GM20000 (cell line): ENCODE measurements at regions not wholly inside any gene's neighbourhood (a gene's known extent, or its start where the extent isn't known, plus 50 kb on each side); places are given as distances from the start of the nearest gene placed in this dataset.

Experiments used
- DNase-seq: peaks from one replicate; pipeline ENCODE4 v3.0.0; 2012; ENCODE audit warnings: low spot score
- TF ChIP-seq, protein P1 (sequence below): IDR thresholded peaks from 2 replicates; pipeline ENCODE4 v1.5.1; 2012; ENCODE audit warnings: mild to moderate bottlenecking, control low read depth; ENCODE audit errors: extremely low read depth, missing control alignments

DNA sequence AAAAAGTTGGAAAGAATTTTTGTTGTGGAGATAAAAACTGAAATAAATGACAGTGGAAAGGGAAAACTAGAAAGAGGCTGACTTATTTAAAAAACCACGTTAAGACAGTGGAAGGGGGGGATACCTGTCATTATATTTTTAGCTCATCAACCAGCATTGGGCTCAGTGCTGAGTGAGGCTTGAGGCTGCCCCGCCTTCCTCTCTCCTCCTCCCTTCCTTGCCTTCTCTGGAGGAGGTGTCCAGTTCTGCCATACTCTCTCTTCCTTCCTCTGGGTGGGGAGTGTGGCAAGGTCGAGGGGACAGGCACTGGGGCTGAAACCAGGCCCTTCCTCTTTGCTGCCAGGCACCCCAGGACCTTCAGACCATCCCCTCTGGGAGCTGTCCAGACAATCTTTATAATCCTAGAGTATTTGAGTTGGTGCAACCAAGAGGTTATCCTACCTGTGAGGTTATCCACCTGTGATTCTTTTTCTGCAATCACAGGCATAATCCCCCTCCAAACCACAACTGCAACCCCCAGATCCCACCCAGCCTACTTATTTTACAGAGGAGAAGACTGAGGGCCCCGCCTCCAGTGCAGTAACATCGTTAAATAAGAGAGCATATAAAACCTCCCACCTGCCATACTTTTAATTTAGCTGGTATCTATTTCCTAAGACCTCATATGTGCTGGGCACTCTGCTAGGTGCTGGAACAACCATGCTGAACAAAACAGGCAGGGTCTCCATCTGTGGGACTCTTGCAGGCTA is 578.5 kb downstream of the BUD13 start:
- DNase-seq: no peak
- TF ChIP-seq, protein P1, sequence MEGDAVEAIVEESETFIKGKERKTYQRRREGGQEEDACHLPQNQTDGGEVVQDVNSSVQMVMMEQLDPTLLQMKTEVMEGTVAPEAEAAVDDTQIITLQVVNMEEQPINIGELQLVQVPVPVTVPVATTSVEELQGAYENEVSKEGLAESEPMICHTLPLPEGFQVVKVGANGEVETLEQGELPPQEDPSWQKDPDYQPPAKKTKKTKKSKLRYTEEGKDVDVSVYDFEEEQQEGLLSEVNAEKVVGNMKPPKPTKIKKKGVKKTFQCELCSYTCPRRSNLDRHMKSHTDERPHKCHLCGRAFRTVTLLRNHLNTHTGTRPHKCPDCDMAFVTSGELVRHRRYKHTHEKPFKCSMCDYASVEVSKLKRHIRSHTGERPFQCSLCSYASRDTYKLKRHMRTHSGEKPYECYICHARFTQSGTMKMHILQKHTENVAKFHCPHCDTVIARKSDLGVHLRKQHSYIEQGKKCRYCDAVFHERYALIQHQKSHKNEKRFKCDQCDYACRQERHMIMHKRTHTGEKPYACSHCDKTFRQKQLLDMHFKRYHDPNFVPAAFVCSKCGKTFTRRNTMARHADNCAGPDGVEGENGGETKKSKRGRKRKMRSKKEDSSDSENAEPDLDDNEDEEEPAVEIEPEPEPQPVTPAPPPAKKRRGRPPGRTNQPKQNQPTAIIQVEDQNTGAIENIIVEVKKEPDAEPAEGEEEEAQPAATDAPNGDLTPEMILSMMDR: no peak

DNA sequence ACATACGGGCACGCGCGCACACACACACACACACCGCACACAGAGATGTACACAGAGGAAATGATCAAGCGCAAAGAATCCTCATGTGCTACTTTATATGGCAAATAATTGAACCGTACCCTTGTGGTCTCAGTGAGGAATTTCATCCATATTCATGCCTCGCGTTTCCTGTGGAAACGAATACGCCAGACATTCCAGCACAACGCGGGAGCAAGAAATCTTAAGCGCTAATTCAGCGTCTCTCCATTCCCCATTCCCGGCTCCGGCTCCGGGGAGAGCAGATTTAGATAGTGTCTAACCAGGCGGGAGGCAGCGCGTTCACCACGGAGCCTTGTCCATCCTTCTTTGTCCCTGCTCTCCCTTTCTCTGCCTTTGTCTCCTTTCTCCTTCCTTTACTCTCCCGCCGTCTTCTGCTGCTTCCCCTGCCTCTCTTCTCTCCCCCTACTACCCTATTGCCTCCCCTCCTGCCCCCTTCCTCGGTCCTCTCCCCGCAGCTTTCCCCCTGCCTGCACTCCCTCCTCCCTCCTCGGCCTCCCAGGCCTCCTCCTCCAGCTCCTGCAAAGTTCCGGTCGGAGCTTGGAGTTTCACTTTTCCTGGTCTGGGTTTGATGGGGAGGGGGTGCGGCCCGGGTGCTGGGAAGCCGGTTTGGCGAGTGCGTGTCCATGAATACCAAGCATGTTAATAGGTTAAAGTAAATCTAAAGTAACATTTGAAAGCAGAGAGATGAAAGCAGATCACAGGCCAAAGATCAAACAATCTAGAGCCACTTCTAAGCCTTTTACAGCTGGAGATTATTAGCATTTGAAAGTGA is 579.3 kb downstream of the BUD13 start:
- no peak for DNase-seq
- TF ChIP-seq, protein P1: no peak

DNA sequence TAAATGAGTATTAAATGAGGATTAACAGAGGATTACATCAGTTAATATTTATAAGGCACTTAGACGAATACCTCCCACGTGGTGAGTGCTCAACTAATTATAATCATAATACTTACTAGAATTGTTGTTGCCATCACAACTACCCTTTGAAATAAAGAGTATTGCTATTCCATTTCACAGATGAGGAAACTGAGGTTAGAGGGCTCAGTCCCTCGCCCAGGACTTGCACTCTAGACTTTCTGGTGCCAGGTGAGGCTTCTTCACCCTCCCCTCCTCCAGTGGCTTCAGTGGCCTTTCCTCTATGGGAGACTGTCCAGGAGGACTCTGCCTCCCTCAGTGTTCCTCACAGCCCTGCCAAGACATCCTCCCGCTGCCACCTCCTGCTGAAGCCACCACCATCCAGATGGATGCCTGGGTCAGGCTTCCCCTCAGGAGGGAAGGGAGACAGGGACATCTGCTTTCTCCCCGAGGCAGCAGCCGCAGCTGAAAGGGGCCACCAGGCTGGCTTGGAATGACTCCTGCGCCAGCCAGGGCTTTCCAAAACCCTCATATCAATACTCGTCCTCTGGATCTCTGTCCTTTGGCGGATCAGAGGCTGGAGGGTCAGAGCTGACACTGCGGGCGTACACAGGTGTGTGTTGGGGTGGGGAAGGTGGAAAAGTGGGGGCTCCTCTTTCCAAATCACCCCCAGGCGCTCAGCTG is 580.1 kb downstream of the BUD13 start:
- TF ChIP-seq, protein P1: no peak
- no peak for DNase-seq

DNA sequence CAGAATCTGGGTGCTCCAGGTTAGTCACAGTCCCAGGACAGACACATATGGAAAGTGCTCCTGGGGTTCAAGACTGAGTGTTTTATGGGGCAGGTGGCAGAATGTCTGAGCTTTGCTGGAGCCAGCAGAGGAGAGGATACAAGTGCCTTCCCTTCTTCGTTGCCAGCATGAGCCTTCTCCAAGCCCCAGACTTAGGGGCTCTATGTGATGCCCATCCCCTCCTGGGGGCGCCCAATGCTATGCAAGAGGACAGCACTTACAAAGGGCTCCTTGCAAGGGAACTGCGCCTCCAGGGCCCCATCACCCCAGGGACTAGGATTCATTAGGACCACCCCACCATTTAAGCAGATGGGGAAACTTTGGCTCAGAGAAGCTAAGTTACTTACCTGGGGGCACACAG is 581.9 kb downstream of the BUD13 start:
- no peak for DNase-seq
- TF ChIP-seq, protein P1: no peak

DNA sequence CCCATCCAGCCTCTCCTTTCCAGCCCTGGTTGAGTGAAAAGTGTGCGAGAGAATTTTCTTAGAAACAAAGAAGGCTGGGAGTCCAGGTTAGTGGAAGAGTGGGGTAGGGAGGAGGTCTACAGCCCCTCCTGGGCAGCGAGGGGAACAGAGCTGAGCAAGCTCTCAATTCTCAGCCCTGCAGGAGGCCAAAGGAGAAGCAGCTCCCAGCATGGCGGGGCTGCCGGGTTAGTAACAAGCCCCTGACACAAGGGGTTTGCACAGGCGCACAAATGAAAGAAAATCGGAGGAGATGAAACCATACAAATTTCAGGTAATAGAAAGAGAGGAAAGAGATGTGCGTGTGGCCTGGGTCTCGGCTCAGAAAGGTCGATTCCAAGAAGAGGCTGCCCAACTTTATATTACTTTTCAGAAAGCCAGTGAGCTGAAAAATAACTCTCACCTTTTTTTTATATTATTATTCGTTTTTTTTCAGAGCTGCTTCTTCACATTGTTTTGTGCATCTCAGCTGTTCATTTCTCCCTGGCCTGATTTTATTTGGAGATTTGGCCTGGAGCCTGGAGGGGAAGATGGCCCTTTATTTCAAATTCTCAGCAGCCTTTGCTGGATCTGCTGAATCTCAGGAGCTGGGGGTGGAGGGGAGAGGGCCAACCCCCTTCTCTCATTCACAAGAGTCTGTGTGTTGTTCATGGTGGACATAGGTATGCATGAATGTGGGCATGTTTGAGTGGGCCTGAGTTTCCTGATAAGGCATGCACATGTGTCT is 583.2 kb downstream of the BUD13 start:
- TF ChIP-seq, protein P1: no peak

DNA sequence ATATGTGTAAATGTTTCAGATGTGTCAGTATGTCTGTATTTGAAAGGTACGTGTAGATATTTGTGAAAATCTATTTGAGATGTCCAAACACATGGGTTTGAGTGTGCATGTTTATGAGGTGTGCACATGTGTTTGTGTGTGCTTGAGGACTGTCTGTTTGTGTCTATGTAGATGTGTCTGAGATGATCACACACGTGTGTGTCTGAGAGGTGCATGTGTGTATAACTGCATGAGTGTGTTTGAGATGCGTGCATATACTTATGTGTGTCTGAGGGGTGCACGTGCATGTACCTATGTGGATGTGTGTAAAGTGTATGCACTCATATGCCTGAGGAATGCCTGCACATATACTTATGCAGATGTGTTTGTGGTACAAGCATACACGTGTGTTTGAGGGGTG is 584.4 kb downstream of the BUD13 start:
- TF ChIP-seq, protein P1: no peak
- no peak for DNase-seq

More for the DNA sequence above, 583.2 kb downstream of the BUD13 start:
- no peak for DNase-seq
